ENCODE measurements at regions not wholly inside any gene's neighbourhood (a gene's known extent, or its start where the extent isn't known, plus 50 kb on each side); places are given as distances from the start of the nearest gene placed in this dataset.

GRCh38 chr12:58356794-58357193 lies 415.4 kb downstream of the ATP23 start:
- Histone ChIP-seq H4K20me1 (ENCODE audit: insufficient read depth, low read length) (no peaks in the 10 kb centered on the region), H3K4me3 (ENCODE audit: low read length) (no peak overlapping the region), H3K4me2 (ENCODE audit: low read length) (no peak overlapping the region), H2AFZ (ENCODE audit: low read depth, low read length) (no peak overlapping the region), H3K27me3 (ENCODE audit: low read depth, low read length) (no peaks in the 10 kb centered on the region), H3K79me2 (ENCODE audit: low read length) (no peaks in the 10 kb centered on the region), H3K9ac (ENCODE audit: low read length) (no peak overlapping the region), H3K27ac (ENCODE audit: low read length) (no peak overlapping the region), H3K9me3 (ENCODE audit: insufficient read depth, low read length) (no peaks in the 10 kb centered on the region), H3K36me3 (replicated peaks; ENCODE audit: low read depth, low read length) (no peaks in the 10 kb centered on the region), H3K4me1 (ENCODE audit: low read length) (peaks cover 7% of the 10 kb centered on the region)
- TF ChIP-seq CTCF (IDR thresholded peaks at IDR 0.05; ENCODE audit: low read depth, low read length) (no peak), EZH2phosphoT487 (IDR thresholded peaks at IDR 0.05; ENCODE audit: low read depth) (no peak)

- no peak overlapping the region for H3K27ac ChIP-seq (ENCODE audit: low read length)
- no peaks in the 10 kb centered on the region for H4K20me1 ChIP-seq (ENCODE audit: insufficient read depth, low read length)
- no peaks in the 10 kb centered on the region for H3K79me2 ChIP-seq (ENCODE audit: low read length)
- TF ChIP-seq EZH2phosphoT487 (IDR thresholded peaks at IDR 0.05; ENCODE audit: low read depth): no peak
- no peak for TF ChIP-seq CTCF (IDR thresholded peaks at IDR 0.05; ENCODE audit: low read depth, low read length)
- H3K9ac ChIP-seq (ENCODE audit: low read length): no peak overlapping the region
- H3K4me3 ChIP-seq (ENCODE audit: low read length): no peak overlapping the region
- H3K4me2 ChIP-seq (ENCODE audit: low read length): no peak overlapping the region
- no peaks in the 10 kb centered on the region for H3K36me3 ChIP-seq (replicated peaks; ENCODE audit: low read depth, low read length)
- H3K27me3 ChIP-seq (ENCODE audit: low read depth, low read length): no peaks in the 10 kb centered on the region
- peaks cover 7% of the 10 kb centered on the region for H3K4me1 ChIP-seq (ENCODE audit: low read length)
- no peak overlapping the region for H2AFZ ChIP-seq (ENCODE audit: low read depth, low read length)
- no peaks in the 10 kb centered on the region for H3K9me3 ChIP-seq (ENCODE audit: insufficient read depth, low read length)
Measured at GRCh38 chr12:58357511-58357910, 416.1 kb downstream of the ATP23 start.

- Histone ChIP-seq H3K79me2 (ENCODE audit: low read length) (no peaks in the 10 kb centered on the region), H3K9ac (ENCODE audit: low read length) (no peak overlapping the region), H3K36me3 (replicated peaks; ENCODE audit: low read depth, low read length) (no peaks in the 10 kb centered on the region), H3K4me2 (ENCODE audit: low read length) (no peak overlapping the region), H3K4me1 (ENCODE audit: low read length) (peaks cover 7% of the 10 kb centered on the region), H3K9me3 (ENCODE audit: insufficient read depth, low read length) (no peaks in the 10 kb centered on the region), H3K27me3 (ENCODE audit: low read depth, low read length) (no peaks in the 10 kb centered on the region), H4K20me1 (ENCODE audit: insufficient read depth, low read length) (no peaks in the 10 kb centered on the region), H3K27ac (ENCODE audit: low read length) (no peak overlapping the region), H3K4me3 (ENCODE audit: low read length) (no peak overlapping the region), H2AFZ (ENCODE audit: low read depth, low read length) (no peak overlapping the region)
- no peak for TF ChIP-seq CTCF (IDR thresholded peaks at IDR 0.05; ENCODE audit: low read depth, low read length)
- no peak for TF ChIP-seq EZH2phosphoT487 (IDR thresholded peaks at IDR 0.05; ENCODE audit: low read depth)
Measured at GRCh38 chr12:58358369-58358768, 417.0 kb downstream of the ATP23 start.

- no peaks in the 10 kb centered on the region for H4K20me1 ChIP-seq (ENCODE audit: insufficient read depth, low read length)
- no peaks in the 10 kb centered on the region for H3K27me3 ChIP-seq (ENCODE audit: low read depth, low read length)
- H3K9ac ChIP-seq (ENCODE audit: low read length): no peak overlapping the region
- no peaks in the 10 kb centered on the region for H3K36me3 ChIP-seq (replicated peaks; ENCODE audit: low read depth, low read length)
- TF ChIP-seq CTCF (IDR thresholded peaks at IDR 0.05; ENCODE audit: low read depth, low read length) (no peak), EZH2phosphoT487 (IDR thresholded peaks at IDR 0.05; ENCODE audit: low read depth) (no peak)
- no peaks in the 10 kb centered on the region for H3K79me2 ChIP-seq (ENCODE audit: low read length)
- H2AFZ ChIP-seq (ENCODE audit: low read depth, low read length): no peak overlapping the region
- no peak overlapping the region for H3K4me2 ChIP-seq (ENCODE audit: low read length)
- H3K27ac ChIP-seq (ENCODE audit: low read length): no peak overlapping the region
- H3K4me1 ChIP-seq (ENCODE audit: low read length): peaks cover 12% of the 10 kb centered on the region
- H3K9me3 ChIP-seq (ENCODE audit: insufficient read depth, low read length): no peaks in the 10 kb centered on the region
- no peak overlapping the region for H3K4me3 ChIP-seq (ENCODE audit: low read length)
Measured at GRCh38 chr12:58359084-58359483, 417.7 kb downstream of the ATP23 start.
